GM13977 (cell line): ENCODE measurements at regions not wholly inside any gene's neighbourhood (a gene's known extent, or its start where the extent isn't known, plus 50 kb on each side); places are given as distances from the start of the nearest gene placed in this dataset.
"Not testable (repeated sequence)": the region's sequence is repeated elsewhere in the genome, so short reads cannot be mapped to it uniquely, and the experiment has no call there.

ENCODE experiments used
- DNase-seq: peaks from one replicate; pipeline ENCODE4 v3.0.0; 2012; ENCODE audit warnings: low spot score
- CTCF ChIP-seq: IDR thresholded peaks from 2 replicates; pipeline ENCODE4 v1.5.1; 2012; ENCODE audit warnings: mild to moderate bottlenecking, control low read depth; ENCODE audit not compliant: insufficient read depth; ENCODE audit errors: extremely low read depth, missing control alignments
- in situ Hi-C: fragments of 300-500 bp; cut with MboI; formaldehyde crosslinking; loops from one replicate; pipeline ENCODE4 v1.12.0; 2022; ENCODE audit warnings: low sequenced_read_pairs, low pct_unique_long_range_greater_than_20kb, mixed read lengths, inconsistent platforms; ENCODE audit not compliant: unreplicated experiment

- in situ Hi-C loops, result no loop called here
- DNase-seq, result no peak
- peak; percentile 28 for TF ChIP-seq CTCF
Observed at GRCh38 chr16:55021595-55022475, 91.2 kb downstream of the IRX5 start.

- in situ Hi-C loops, DNase-seq: not testable (repeated sequence)
Observed at GRCh38 chr16:55027260-55027659, 96.6 kb downstream of the IRX5 start.

- TF ChIP-seq CTCF, result no peak
- in situ Hi-C loops, result no loop called here
Observed at GRCh38 chr16:55029509-55029908, 98.8 kb downstream of the IRX5 start.

GRCh38 chr16:55030944-55031343 is 100.3 kb downstream of the IRX5 start:
- no peak for TF ChIP-seq CTCF
- no peak for DNase-seq
- in situ Hi-C loops, result no loop called here

More at GRCh38 chr16:55029509-55029908, 98.8 kb downstream of the IRX5 start:
- no peak for DNase-seq

- no peak for DNase-seq
- in situ Hi-C loops, result no loop called here
- no peak for TF ChIP-seq CTCF
Observed at GRCh38 chr16:55031481-55031880, 100.8 kb downstream of the IRX5 start.

- in situ Hi-C loops, result no loop called here
- DNase-seq, result no peak
- TF ChIP-seq CTCF, result no peak
Observed at GRCh38 chr16:55033225-55034156, 102.8 kb downstream of the IRX5 start.
